ENCODE measurements at regions not wholly inside any gene's neighbourhood (a gene's known extent, or its start where the extent isn't known, plus 50 kb on each side); places are given as distances from the start of the nearest gene placed in this dataset.

- DNase-seq = no peak
- Histone ChIP-seq H3K9me3 (ENCODE audit: control insufficient read depth, low read depth, low read length) (no peaks in the 10 kb centered on the region), H2BK20ac (ENCODE audit: low read depth, low read length, poor library complexity, severe bottlenecking) (no peak overlapping the region), H4K20me1 (ENCODE audit: control insufficient read depth, insufficient read depth, insufficient read length) (no peaks in the 10 kb centered on the region), H3T11ph (ENCODE audit: low read length) (no peak overlapping the region), H2BK120ac (ENCODE audit: low read depth, low read length, poor library complexity, severe bottlenecking) (no peak overlapping the region), H3K23ac (ENCODE audit: insufficient read length, low read depth, low read length) (no peak overlapping the region), H3K14ac (ENCODE audit: insufficient read depth, low read length) (no peak overlapping the region), H3K27me3 (ENCODE audit: insufficient read depth, low read length) (no peaks in the 10 kb centered on the region), H3K18ac (ENCODE audit: insufficient read length, low read depth, low read length) (no peak overlapping the region), H3K56ac (ENCODE audit: insufficient read length, low read depth, low read length) (no peak overlapping the region), H4K8ac (replicated peaks; ENCODE audit: insufficient read length, low read depth, low read length) (no peak overlapping the region), H3K4me2 (ENCODE audit: insufficient read depth, insufficient read length, low read length) (no peak overlapping the region), H4K91ac (ENCODE audit: insufficient read length, low read depth, low read length) (no peak overlapping the region), H4K5ac (ENCODE audit: insufficient read length, low read depth, low read length) (no peak overlapping the region), H2BK5ac (ENCODE audit: insufficient read length, low read length) (no peak overlapping the region), H3K4ac (ENCODE audit: low read depth, low read length) (no peak overlapping the region), H3K79me1 (ENCODE audit: insufficient read depth, low read depth, low read length, poor library complexity, severe bottlenecking) (no peaks in the 10 kb centered on the region), H3K23me2 (ENCODE audit: insufficient read length, low read depth, low read length, poor library complexity, severe bottlenecking) (no peaks in the 10 kb centered on the region), H3K9ac (ENCODE audit: extremely low read depth, insufficient read length, low read length) (no peak overlapping the region), H2BK15ac (ENCODE audit: low read depth, low read length) (no peak overlapping the region), H3K4me1 (ENCODE audit: insufficient read depth, low read length) (no peaks in the 10 kb centered on the region; the same call in 1 of the 2 replicates), H3K79me2 (ENCODE audit: insufficient read depth, low read length) (no peaks in the 10 kb centered on the region), H2BK12ac (ENCODE audit: insufficient read length, low read depth, low read length) (no peak overlapping the region), H3K27ac (ENCODE audit: insufficient read length, low read depth, low read length) (no peak overlapping the region), H2AFZ (ENCODE audit: low read length) (no peak overlapping the region), H2AK5ac (ENCODE audit: insufficient read length, low read length) (no peak overlapping the region)
- Mint-ChIP-seq H3K4me3 (no peak overlapping the region), H3K9me3 (peaks cover 0 to 3% of the 10 kb centered on the region in 2 experiments; a peak in 4 of 5 replicates), H3K27me3 (ENCODE audit: low read depth) (no peaks in the 10 kb centered on the region), H3K36me3 (ENCODE audit: insufficient read depth in 1 of 3, low read depth in 3 of 3) (peaks cover 0 to 11% (median 4%) of the 10 kb centered on the region in 3 experiments; a peak in 4 of 7 replicates), H3K4me1 (peaks cover 26 to 49% of the 10 kb centered on the region in 2 experiments), H3K27ac (no peak overlapping the region; a peak in 1 of 7 replicates)
- no CpG with 5 or more reads among the region's 2 CpGs for WGBS (ENCODE audit: extremely low coverage, insufficient read length, low lambda C conversion rate)
- no peak for TF ChIP-seq CTCF (conservative IDR thresholded peaks at IDR 0.05)
Observed at GRCh38 chr6:22627644-22628043, 58.3 kb downstream of the HDGFL1 start.
